ENCODE measurements at regions not wholly inside any gene's neighbourhood (a gene's known extent, or its start where the extent isn't known, plus 50 kb on each side); places are given as distances from the start of the nearest gene placed in this dataset.

GRCh38 chr5:110842948-110843347, 104.1 kb downstream of the SLC25A46 start:
- Mint-ChIP-seq H3K4me1 (ENCODE audit: unreplicated experiment) (no peaks in the 10 kb centered on the region), H3K27ac (no peak overlapping the region), H3K9me3 (no peaks in the 10 kb centered on the region), H3K36me3 (no peaks in the 10 kb centered on the region), H3K27me3 (peaks cover 11% of the 10 kb centered on the region), H3K4me3 (no peak overlapping the region)
- TF ChIP-seq CTCF (conservative IDR thresholded peaks at IDR 0.05): no peak
- no peak for DNase-seq (ENCODE audit: extremely low spot score, unreplicated experiment)

- Mint-ChIP-seq H3K9me3 (no peaks in the 10 kb centered on the region), H3K27me3 (peaks cover 7% of the 10 kb centered on the region), H3K27ac (no peak overlapping the region), H3K4me3 (no peak overlapping the region), H3K36me3 (no peaks in the 10 kb centered on the region), H3K4me1 (ENCODE audit: unreplicated experiment) (no peaks in the 10 kb centered on the region)
- no peak for TF ChIP-seq CTCF (conservative IDR thresholded peaks at IDR 0.05)
- DNase-seq (ENCODE audit: extremely low spot score, unreplicated experiment): no peak
Observed at GRCh38 chr5:110844251-110844650, 105.4 kb downstream of the SLC25A46 start.

GRCh38 chr5:110846398-110847001, 107.7 kb downstream of the SLC25A46 start:
- Mint-ChIP-seq H3K9me3 (no peaks in the 10 kb centered on the region), H3K27me3 (peaks cover 7% of the 10 kb centered on the region), H3K27ac (no peak overlapping the region), H3K4me1 (ENCODE audit: unreplicated experiment) (no peaks in the 10 kb centered on the region), H3K36me3 (no peaks in the 10 kb centered on the region), H3K4me3 (no peak overlapping the region)
- DNase-seq (ENCODE audit: extremely low spot score, unreplicated experiment): no peak
- TF ChIP-seq CTCF (conservative IDR thresholded peaks at IDR 0.05): no peak

GRCh38 chr5:110851357-110851756, 112.5 kb downstream of the SLC25A46 start:
- no peak for DNase-seq (ENCODE audit: extremely low spot score, unreplicated experiment)
- Mint-ChIP-seq H3K9me3 (no peaks in the 10 kb centered on the region), H3K4me1 (ENCODE audit: unreplicated experiment) (no peaks in the 10 kb centered on the region), H3K27me3 (peaks cover 3% of the 10 kb centered on the region), H3K27ac (no peak overlapping the region), H3K36me3 (no peaks in the 10 kb centered on the region), H3K4me3 (no peak overlapping the region)
- TF ChIP-seq CTCF (conservative IDR thresholded peaks at IDR 0.05): no peak

GRCh38 chr5:110852053-110852452, 113.2 kb downstream of the SLC25A46 start:
- no peak for TF ChIP-seq CTCF (conservative IDR thresholded peaks at IDR 0.05)
- Mint-ChIP-seq H3K27ac (no peak overlapping the region), H3K36me3 (no peaks in the 10 kb centered on the region), H3K9me3 (no peaks in the 10 kb centered on the region), H3K4me1 (ENCODE audit: unreplicated experiment) (no peaks in the 10 kb centered on the region), H3K27me3 (peaks cover 3% of the 10 kb centered on the region), H3K4me3 (no peak overlapping the region)
- DNase-seq (ENCODE audit: extremely low spot score, unreplicated experiment): no peak

GRCh38 chr5:110852541-110852940, 113.7 kb downstream of the SLC25A46 start:
- Mint-ChIP-seq H3K36me3 (no peaks in the 10 kb centered on the region), H3K27me3 (no peaks in the 10 kb centered on the region), H3K4me3 (no peak overlapping the region), H3K27ac (no peak overlapping the region), H3K9me3 (no peaks in the 10 kb centered on the region), H3K4me1 (ENCODE audit: unreplicated experiment) (no peaks in the 10 kb centered on the region)
- DNase-seq (ENCODE audit: extremely low spot score, unreplicated experiment): no peak
- TF ChIP-seq CTCF (conservative IDR thresholded peaks at IDR 0.05): no peak

Measured in type B pancreatic cell (in vitro differentiated cells).